GM20431 (cell line): ENCODE measurements at regions not wholly inside any gene's neighbourhood (a gene's known extent, or its start where the extent isn't known, plus 50 kb on each side); places are given as distances from the start of the nearest gene placed in this dataset.

Experiments
- in situ Hi-C: fragments of 300-500 bp; cut with MseI, MboI; formaldehyde crosslinking; loops from one replicate; pipeline ENCODE4 v1.15.0; 2020; ENCODE audit warnings: low sequenced_read_pairs; ENCODE audit not compliant: unreplicated experiment

- in situ Hi-C loops, result no loop called here
Observed at GRCh38 chr13:85333506-85334020, 465.7 kb downstream of the SLITRK6 start.

- in situ Hi-C loops, result no loop called here
Observed at GRCh38 chr13:85332615-85333014, 466.6 kb downstream of the SLITRK6 start.

- in situ Hi-C loops, result no loop called here
Observed at GRCh38 chr13:85321734-85322133, 477.5 kb downstream of the SLITRK6 start.

DNA sequence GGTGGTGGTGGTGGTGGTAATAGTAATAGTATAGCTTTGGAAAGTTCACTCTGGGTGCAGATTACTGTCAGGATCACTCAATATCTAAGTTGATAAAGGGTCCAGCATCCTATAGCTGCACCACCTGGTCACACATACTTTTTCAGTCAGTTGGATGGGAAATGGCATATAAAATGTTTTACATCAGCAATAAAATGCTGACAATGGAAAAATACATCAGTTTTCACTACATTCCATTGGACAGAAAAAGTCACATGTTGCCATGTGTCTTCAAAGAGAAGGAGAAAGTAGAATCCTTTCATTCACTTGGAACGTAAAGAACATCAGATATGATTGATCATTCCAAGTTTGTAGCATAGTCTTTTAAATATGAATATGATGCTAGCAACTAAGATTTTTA, 481.4 kb downstream of the SLITRK6 start:
- in situ Hi-C loops, result no loop called here

DNA sequence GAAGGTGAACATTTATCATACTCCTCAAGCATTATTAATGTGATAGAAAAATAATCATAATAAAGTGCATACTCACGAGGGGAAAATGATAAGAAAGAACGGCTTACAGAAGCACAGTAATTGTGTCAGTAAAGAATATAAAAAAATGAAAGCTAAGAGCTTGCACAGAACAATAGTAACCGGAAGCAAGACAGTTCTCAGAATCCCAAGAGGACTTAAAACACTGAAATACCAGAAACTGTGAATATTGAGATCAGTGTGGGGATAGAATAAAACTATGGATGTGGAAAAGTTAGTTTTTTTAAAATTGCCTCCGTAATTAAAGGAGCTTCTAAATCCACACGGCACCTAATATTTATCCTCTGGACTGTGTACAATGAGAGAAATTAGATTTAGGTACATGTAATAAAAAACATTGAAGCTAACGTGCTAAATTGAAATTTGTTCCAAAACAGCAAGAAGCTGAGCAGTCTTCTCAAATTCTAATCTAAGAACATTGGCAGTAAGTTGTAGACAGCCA, 482.7 kb downstream of the SLITRK6 start:
- in situ Hi-C loops, result no loop called here

- in situ Hi-C loops, result no loop called here
Observed at GRCh38 chr13:85314686-85315085, 484.5 kb downstream of the SLITRK6 start.

- in situ Hi-C loops, result no loop called here
Observed at GRCh38 chr13:85313761-85314503, 485.3 kb downstream of the SLITRK6 start.

- in situ Hi-C loops, result no loop called here
Observed at GRCh38 chr13:85312071-85312470, 487.1 kb downstream of the SLITRK6 start.

DNA sequence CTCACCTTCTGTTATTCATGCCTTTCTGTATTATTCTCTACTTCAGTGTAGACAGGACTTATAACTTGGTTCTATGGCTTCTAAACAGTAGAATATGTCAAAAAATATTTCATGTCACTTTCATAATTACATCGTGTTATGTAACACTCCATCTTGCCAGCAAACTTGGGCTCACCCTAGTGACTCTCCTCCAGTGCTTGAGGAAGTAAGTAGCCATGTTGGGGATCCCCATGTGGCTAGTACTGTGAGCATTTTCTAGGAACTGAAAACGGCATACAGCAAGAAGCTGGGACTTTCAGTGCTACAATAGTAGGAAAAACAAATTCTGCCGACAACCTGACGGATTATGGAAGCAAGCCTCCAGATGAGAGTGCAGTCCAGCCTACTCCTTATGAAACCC, 495.6 kb downstream of the SLITRK6 start:
- in situ Hi-C loops, result no loop called here

GRCh38 chr13:85298387-85298924, 500.8 kb downstream of the SLITRK6 start:
- in situ Hi-C loops, result no loop called here

GRCh38 chr13:85288698-85289097, 510.5 kb downstream of the SLITRK6 start:
- in situ Hi-C loops, result no loop called here

GRCh38 chr13:85287528-85287927, 511.7 kb downstream of the SLITRK6 start:
- in situ Hi-C loops, result no loop called here

GRCh38 chr13:85286081-85286480, 513.1 kb downstream of the SLITRK6 start:
- in situ Hi-C loops, result no loop called here

DNA sequence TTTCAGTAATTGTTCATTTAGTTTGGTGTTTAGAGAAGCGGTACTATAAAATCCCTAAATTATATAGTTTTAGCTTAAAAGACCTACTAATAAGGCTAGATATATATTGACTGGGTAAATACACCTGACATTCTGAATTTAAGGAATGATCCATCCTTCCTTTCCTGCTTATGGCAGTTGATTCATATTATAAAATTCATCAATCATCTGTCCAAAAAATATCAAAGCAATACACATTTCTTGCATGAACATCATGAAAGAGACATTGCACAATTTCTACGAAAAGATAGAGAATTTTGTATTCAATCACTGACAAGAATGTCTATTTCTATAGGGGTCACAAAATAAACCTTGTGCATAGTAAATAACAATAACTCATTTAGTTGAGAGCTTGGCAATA, 514.9 kb downstream of the SLITRK6 start:
- in situ Hi-C loops, result no loop called here

- in situ Hi-C loops, result no loop called here
Observed at GRCh38 chr13:85283408-85283807, 515.8 kb downstream of the SLITRK6 start.

- in situ Hi-C loops, result no loop called here
Observed at GRCh38 chr13:85282876-85283275, 516.3 kb downstream of the SLITRK6 start.

GRCh38 chr13:85278851-85279250, 520.4 kb downstream of the SLITRK6 start:
- in situ Hi-C loops, result no loop called here

- in situ Hi-C loops, result no loop called here
Observed at GRCh38 chr13:85277748-85278147, 521.5 kb downstream of the SLITRK6 start.

DNA sequence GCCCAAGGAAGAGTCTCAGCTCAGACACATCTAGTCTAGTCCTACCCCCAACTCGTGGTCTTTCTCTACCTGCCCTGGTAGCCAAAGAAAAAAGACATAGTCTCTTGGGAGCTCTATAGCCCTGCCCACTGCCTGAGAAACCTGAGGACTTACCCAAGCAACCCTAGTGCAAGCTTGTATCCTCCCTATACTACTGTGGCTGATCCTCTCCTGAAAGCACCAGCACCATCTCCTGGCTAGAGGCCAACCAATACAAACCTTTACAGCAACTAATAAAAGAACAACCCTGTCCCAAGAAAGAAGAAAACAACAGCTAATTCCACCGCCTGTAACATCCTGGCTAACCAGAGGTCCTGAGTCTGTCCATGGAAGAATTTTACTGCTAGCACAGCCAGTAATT, 532.4 kb downstream of the SLITRK6 start:
- in situ Hi-C loops, result no loop called here

- in situ Hi-C loops, result no loop called here
Observed at GRCh38 chr13:85266331-85266730, 532.9 kb downstream of the SLITRK6 start.

DNA sequence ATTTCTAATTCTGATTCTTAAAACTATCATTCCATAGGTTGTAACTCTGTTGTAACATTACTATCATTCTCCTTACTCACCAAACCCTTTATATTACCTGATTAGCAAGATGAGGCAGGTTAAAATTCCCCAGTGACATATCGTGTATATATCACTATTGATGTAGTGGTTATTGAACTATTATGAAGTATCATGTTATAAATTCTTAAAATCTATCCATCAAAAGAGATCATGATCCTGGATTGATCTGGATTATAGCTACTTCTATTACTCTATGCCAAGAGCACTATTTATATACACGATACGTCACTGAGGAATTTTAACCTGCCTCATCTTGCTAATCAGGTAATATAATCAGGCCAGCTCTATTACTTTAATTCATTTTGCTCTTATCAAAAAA, 533.9 kb downstream of the SLITRK6 start:
- in situ Hi-C loops, result no loop called here

GRCh38 chr13:85262499-85262898, 536.7 kb downstream of the SLITRK6 start:
- in situ Hi-C loops, result no loop called here
